Lung (tissue), 11 donors: ENCODE measurements at regions not wholly inside any gene's neighbourhood (a gene's known extent, or its start where the extent isn't known, plus 50 kb on each side); places are given as distances from the start of the nearest gene placed in this dataset.

Experiments used
- ATAC-seq: fragments of 200-7000 bp; cut with Tn5 transposase; one replicate; pipeline ENCODE4 v1.9.1; 2020; ENCODE audit warnings: moderate number of reproducible peaks; ENCODE audit not compliant: insufficient read depth, low FRiP score
- DNase-seq, 3 donors: peaks; one replicate each; pipeline ENCODE4 v3.0.0-alpha.2; 2013 to 2017
- H3K27ac ChIP-seq, 2 donors: one replicate each; pipeline ENCODE4 v1.5.1; 2013; ENCODE audit warnings: mild to moderate bottlenecking in 2 of 2, moderate library complexity in 2 of 2, control low read depth in 1 of 2, inconsistent platforms in 1 of 2, low read depth in 1 of 2, low read length in 1 of 2
- H3K27me3 ChIP-seq, 3 donors: one replicate each; pipeline ENCODE4 v1.5.1; 2013; ENCODE audit warnings: low read length in 2 of 3; ENCODE audit not compliant: control insufficient read depth in 3 of 3, insufficient read depth in 3 of 3
- H3K36me3 ChIP-seq, 4 donors: one replicate each; pipeline ENCODE4 v1.5.1; 2013; ENCODE audit warnings: low read length in 4 of 4, mild to moderate bottlenecking in 1 of 4, moderate library complexity in 1 of 4; ENCODE audit not compliant: control insufficient read depth in 4 of 4, insufficient read depth in 4 of 4
- H3K4me1 ChIP-seq, 5 donors: one replicate each; pipeline ENCODE4 v1.5.1; 2013; ENCODE audit warnings: low read length in 5 of 5, mild to moderate bottlenecking in 2 of 5, moderate library complexity in 1 of 5; ENCODE audit not compliant: control insufficient read depth in 5 of 5, insufficient read depth in 5 of 5
- H3K4me3 ChIP-seq: one replicate; pipeline ENCODE4 v1.5.1; 2013; ENCODE audit warnings: mild to moderate bottlenecking, control low read depth, moderate library complexity
- H3K9ac ChIP-seq, 2 donors: one replicate each; pipeline ENCODE4 v1.5.1; 2013; ENCODE audit warnings: low read length in 2 of 2, control low read depth in 1 of 2; ENCODE audit not compliant: insufficient read depth in 1 of 2
- H3K9me3 ChIP-seq, 4 donors: one replicate each; pipeline ENCODE4 v1.5.1; 2013; ENCODE audit warnings: low read length in 3 of 4, mild to moderate bottlenecking in 1 of 4, moderate library complexity in 1 of 4; ENCODE audit not compliant: control insufficient read depth in 4 of 4, insufficient read depth in 3 of 4
- CTCF ChIP-seq: IDR thresholded peaks from 2 replicates; pipeline ENCODE4 v1.5.1; 2012; ENCODE audit warnings: mild to moderate bottlenecking; ENCODE audit errors: control extremely low read depth, extremely low read depth
- WGBS, 2 donors: extraction: QIAGEN DNeasy Blood & Tissue Kit; methylation state at CpG; one replicate each; pipeline ENCODE4 v1.1.7; 2013; 5-methylcytosine and 5-hydroxymethylcytosine counted together
- donor health status: control.
- donor health status: control.
- donor health status: Bipolar disorder and iron deficiency.
- donor health status: healthy.
- donor health status: DM: yes; HTN: yes; CAD: no.

- Histone ChIP-seq H3K9me3 (peaks cover 0 to 3% (median 0%) of the 10 kb centered on the region in 4 donors), H3K4me3 (no peak overlapping the region), H3K4me1 (peaks cover 0 to 3% (median 0%) of the 10 kb centered on the region in 5 donors), H3K36me3 (no peaks in the 10 kb centered on the region), H3K27me3 (no peaks in the 10 kb centered on the region), H3K9ac (no peak overlapping the region), H3K27ac (no peak overlapping the region)
- TF ChIP-seq CTCF, result no peak
- ATAC-seq, result no peak
- 90 to 95% methylated on average over 4 of the region's 4 CpGs for WGBS, 2 donors
- no peak for DNase-seq
These were observed 240.4 kb downstream of the KLF6 start for GRCh38 chr10:3544561-3544960.

DNA sequence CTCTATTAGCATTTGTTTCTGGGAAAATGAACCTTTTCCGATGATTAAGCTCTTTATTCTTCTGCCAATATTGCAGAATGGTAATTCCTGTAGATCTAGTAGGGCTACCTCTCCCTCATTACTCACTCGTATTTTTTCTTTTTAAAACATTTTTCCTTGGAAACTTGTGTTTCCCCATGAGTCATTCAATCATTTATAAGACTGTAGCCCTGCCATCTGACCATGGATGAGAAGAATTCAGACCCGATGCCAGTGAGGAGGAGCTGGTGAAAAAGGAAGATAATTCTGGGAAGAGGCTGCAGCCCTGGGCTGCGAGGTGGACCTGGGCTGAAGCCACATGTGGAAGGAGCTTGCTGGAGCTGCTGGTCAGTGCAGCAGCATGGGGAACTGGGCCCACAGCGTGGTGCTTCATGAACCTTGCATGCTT lies 242.8 kb downstream of the KLF6 start:
- Histone ChIP-seq H3K27me3 (no peaks in the 10 kb centered on the region), H3K9me3 (no peaks in the 10 kb centered on the region), H3K9ac (no peak overlapping the region), H3K4me3 (no peak overlapping the region), H3K36me3 (no peaks in the 10 kb centered on the region), H3K4me1 (peaks cover 0 to 10% (median 3%) of the 10 kb centered on the region in 5 donors), H3K27ac (no peak overlapping the region)
- TF ChIP-seq CTCF, result no peak
- WGBS, 2 donors, result 82 to 86% methylated on average over 5 of the region's 5 CpGs
- DNase-seq (no peak), ATAC-seq (peak; percentile 20)

DNA sequence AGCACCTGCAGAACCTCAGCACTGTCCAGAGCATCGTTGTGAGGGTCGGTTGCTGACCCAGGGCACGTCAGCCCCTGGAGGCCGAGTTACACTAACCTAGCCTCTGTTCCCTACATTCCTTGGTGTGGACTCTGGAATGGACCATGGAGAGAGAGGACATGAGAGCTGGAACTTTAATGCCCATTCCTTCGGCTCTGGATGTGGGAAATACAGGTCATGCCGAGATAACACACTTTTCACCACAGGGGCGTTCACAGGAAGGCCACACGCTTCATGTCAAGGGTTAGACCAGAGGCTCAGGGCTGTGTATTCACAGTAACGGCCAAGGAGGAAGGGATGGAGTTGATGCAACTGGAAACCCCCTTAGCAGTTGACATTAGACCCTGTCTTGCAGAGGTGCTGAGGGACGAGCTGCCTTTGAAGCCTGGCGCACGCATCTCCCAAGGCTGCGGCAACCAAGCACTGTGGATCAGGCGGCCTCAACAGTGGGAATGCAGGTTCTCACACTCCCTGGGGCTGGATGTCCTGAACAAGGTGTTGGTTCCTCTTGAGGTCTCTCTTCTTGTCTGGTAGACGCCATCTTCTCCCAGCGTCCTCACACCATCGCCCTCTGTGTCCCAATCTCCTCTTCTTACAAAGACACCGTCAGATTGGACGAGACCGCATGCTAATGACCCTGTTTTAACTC lies 245.2 kb downstream of the KLF6 start:
- Histone ChIP-seq H3K9me3 (no peaks in the 10 kb centered on the region), H3K36me3 (no peaks in the 10 kb centered on the region), H3K9ac (no peak overlapping the region), H3K4me1 (peaks cover 0 to 10% (median 3%) of the 10 kb centered on the region in 5 donors), H3K4me3 (no peak overlapping the region), H3K27ac (no peak overlapping the region), H3K27me3 (no peaks in the 10 kb centered on the region)
- no peak for DNase-seq
- no peak for TF ChIP-seq CTCF
- WGBS, 2 donors, result 92 to 94% methylated on average over 20 of the region's 20 CpGs
- no peak for ATAC-seq
